GM04503 (cell line): ENCODE measurements at regions not wholly inside any gene's neighbourhood (a gene's known extent, or its start where the extent isn't known, plus 50 kb on each side); places are given as distances from the start of the nearest gene placed in this dataset.

Experiments
- DNase-seq: peaks from one replicate; pipeline ENCODE4 v3.0.0-alpha.2; 2012; ENCODE audit warnings: low read depth

- no peak for DNase-seq
Observed at GRCh38 chr2:14188446-14188845, 444.1 kb upstream of the LRATD1 start.

GRCh38 chr2:14189929-14190328, 442.6 kb upstream of the LRATD1 start:
- no peak for DNase-seq

GRCh38 chr2:14194233-14194632, 438.3 kb upstream of the LRATD1 start:
- DNase-seq = no peak

GRCh38 chr2:14197293-14197692, 435.2 kb upstream of the LRATD1 start:
- no peak for DNase-seq

- no peak for DNase-seq
Observed at GRCh38 chr2:14199040-14199439, 433.5 kb upstream of the LRATD1 start.

- DNase-seq = no peak
Observed at GRCh38 chr2:14219306-14219705, 413.2 kb upstream of the LRATD1 start.

- no peak for DNase-seq
Observed at GRCh38 chr2:14220101-14220500, 412.4 kb upstream of the LRATD1 start.

- no peak for DNase-seq
Observed at GRCh38 chr2:14221466-14221865, 411.1 kb upstream of the LRATD1 start.

GRCh38 chr2:14223576-14223975, 408.9 kb upstream of the LRATD1 start:
- DNase-seq = no peak

- no peak for DNase-seq
Observed at GRCh38 chr2:14231391-14231898, 401.1 kb upstream of the LRATD1 start.

- no peak for DNase-seq
Observed at GRCh38 chr2:14232217-14232616, 400.3 kb upstream of the LRATD1 start.

- DNase-seq = no peak
Observed at GRCh38 chr2:14234911-14235310, 397.6 kb upstream of the LRATD1 start.

- DNase-seq = no peak
Observed at GRCh38 chr2:14235667-14236066, 396.9 kb upstream of the LRATD1 start.

GRCh38 chr2:14237902-14238301, 394.6 kb upstream of the LRATD1 start:
- DNase-seq = no peak

- DNase-seq = no peak
Observed at GRCh38 chr2:14239605-14240004, 392.9 kb upstream of the LRATD1 start.

GRCh38 chr2:14240868-14241267, 391.6 kb upstream of the LRATD1 start:
- no peak for DNase-seq

GRCh38 chr2:14245901-14246300, 386.6 kb upstream of the LRATD1 start:
- DNase-seq = no peak

GRCh38 chr2:14255135-14255820, 377.2 kb upstream of the LRATD1 start:
- no peak for DNase-seq

GRCh38 chr2:14256890-14257289, 375.6 kb upstream of the LRATD1 start:
- DNase-seq = no peak

- DNase-seq = no peak
Observed at GRCh38 chr2:14257801-14258507, 374.6 kb upstream of the LRATD1 start.

- no peak for DNase-seq
Observed at GRCh38 chr2:14261771-14262170, 370.7 kb upstream of the LRATD1 start.

GRCh38 chr2:14263053-14263452, 369.5 kb upstream of the LRATD1 start:
- DNase-seq = no peak

GRCh38 chr2:14270036-14270582, 362.4 kb upstream of the LRATD1 start:
- no peak for DNase-seq
